ENCODE measurements at regions not wholly inside any gene's neighbourhood (a gene's known extent, or its start where the extent isn't known, plus 50 kb on each side); places are given as distances from the start of the nearest gene placed in this dataset.
A peak's percentile ranks its signal among the peaks of the same experiment; 100 is the strongest.

DNA sequence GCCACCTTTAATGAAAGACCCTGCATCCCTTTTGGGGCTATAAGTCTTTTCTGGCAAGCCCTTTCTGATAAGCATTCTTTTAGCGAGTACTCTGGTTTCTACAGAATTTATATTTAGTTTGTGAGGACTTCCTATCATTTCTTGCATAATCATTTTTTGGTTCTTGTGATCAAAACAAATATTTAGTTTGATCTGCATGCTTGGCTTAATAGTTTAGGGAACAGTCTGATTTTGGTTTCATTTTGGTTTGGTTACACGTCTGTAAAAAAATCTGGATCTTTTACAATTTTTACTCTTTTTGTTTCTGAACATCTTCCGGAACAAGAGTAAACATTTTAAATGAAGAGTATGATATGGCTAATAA is 1074.4 kb downstream of the CDH9 start:
- DNase-seq, result no peak

DNA sequence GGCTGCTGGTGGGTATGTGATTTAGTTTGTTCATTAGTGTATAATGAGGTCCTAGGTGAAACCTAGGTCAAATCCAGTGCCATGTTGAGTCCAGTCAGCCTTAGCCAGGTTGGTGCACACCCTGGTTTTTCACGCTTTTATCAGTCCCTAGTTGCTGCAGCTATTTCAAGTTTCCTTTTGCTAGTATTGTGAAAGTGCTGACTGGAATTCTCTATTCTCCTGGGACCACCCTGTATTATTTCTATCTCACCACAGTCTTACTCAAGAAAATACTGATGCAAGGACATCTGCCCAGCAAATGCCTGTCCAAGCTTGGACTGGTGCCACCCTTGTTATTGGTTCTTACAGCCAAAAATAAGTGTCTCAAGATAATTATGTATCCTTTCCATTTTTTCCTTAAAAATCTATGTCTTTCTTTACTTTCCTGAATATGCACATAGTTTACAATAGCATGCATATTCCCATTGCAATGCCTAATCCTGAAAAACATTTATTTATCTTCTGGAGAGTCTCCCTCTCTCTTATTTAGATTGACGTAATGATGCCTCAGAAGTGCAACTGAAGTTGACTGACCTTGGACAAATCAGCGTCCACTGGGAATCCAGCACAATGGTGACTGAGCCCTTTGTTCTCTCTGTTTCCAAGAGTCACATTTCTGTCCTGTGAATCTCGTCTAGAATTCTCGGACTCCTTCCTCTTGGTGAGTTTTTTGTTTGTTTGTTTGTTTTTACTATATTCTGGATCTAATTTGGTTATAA is 1075.0 kb downstream of the CDH9 start:
- no peak for DNase-seq

DNA sequence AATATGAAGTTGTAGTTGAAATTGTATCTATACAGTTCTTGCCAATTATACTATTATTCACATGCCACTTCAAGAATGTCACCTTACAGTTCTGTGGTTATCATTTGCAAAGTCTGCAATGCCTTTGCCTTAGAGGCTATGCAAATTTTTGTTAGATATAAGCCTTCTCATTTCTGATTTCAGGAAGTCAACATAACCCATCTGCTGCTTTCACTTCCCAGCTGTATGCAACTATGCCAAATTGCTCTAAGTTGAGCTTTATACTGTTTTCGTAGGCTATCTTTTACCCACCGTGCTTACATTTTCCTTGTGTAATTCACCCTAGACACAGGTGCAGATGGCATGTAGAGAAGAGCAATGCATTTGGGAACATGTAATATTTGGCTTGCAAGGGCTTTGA is 1083.0 kb downstream of the CDH9 start:
- no peak for DNase-seq

DNA sequence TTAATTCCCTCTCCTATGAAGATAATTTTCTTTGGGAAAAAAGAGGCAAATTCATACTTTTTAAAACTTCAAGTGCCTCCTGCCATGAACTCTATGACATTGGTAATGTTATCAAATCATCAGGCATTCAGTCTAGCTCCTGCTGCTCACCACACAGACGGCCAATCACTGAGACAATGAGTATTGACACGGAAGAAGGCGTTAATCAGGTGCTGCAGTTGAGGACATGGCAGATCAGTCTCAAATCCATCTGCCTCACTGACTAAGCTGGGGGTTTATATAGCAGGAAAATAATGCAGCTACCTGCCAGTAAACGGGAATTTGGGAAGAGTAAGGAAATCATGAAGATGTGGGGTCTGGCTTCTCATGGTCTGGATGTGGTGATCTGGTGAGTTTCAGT is 1087.7 kb downstream of the CDH9 start:
- no peak for DNase-seq

DNA sequence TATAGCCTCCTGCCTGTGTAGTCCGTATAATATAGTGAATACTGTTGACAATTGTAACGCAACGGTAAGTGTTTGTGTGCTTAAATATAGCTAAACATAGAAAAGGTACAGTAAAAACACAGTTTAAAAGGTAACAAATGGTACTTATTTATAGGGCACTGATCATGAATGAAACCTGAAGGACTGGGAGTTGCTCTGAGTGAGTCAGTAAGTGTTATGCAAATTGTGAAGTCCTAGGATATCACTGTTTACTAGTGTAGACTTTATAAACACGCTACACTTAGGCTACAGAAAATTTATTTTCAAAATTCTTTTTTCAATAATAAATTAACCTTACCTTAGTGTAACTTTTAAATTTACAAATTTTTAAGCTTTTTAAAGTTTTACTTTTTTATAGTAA is 1090.1 kb downstream of the CDH9 start:
- DNase-seq, result no peak

DNA sequence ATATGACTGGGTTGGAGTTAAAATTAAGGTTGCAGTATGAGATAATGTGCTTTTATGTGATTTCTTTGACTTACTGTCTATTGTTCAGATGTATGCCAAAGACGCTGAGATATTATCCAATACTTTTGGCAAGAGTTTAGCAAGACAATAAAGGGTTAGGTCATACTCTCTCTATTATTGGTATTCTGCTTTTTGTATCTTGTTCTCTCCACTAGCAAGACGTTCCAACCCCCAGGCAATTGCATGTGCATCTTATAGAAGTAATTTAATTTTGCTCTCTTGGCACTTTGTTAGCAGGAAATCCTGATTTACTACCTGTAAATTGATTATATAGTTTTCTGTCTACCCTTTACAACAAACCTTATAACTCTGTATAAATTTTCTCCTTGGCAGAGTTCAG is 1093.6 kb downstream of the CDH9 start:
- DNase-seq, result no peak

DNA sequence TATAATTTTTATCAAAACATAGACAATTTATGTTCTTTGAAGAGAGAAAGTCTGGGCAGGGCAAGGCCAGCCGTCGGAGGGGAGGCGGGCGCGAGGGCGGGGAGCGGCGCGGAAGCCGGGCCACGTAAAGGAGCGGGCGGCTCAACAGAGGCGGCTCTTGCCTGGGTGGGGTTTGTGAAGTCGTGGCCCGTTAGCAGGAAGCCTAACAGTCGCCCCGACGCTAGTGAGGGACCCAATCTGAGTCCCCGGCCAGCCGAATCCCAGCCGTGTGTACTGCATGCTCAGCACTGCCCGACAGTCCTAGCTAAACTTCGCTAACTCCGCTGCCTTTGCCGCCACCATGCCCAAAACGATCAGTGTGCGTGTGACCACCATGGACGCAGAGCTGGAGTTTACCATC is 1129.2 kb downstream of the CDH9 start:
- no peak for DNase-seq

DNA sequence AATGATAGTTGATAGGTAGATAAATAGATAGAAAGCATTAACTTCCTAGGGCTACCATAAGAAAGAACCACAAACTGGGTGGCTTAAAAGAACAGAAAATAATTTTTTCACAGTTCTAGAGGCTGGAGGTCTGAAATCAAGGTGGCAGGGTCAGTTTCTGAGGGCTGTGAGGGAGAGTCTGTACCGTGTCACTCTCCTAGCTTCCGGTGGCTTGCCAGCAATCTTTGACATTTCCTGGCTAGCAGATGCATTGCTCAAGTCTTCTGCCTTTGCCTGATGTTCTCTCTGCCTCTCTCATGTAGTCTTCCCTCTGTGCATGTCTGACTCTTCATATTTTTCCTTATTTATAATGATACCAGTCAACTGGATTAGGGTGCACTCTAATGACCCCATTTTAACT is 1132.7 kb downstream of the CDH9 start:
- DNase-seq, result no peak

DNA sequence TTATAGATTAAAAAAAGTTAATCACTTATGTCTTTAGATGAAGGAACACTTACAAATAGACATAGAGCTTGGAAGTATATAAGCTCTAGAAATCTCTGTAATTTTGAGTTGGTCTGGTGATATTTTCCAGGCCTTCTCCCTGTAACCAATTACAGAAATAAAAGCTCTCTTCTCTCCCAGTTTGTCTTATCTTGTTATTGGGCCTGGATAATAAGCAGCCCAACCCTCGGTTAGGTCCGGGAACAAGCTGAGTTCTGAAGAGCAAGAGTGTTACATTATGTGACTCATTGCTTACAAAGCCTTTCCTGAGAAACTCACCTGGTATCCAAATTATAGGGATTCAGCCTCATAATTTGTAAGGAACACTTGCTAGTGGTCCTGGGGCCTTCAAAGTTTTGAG is 1146.2 kb downstream of the CDH9 start:
- no peak for DNase-seq

DNA sequence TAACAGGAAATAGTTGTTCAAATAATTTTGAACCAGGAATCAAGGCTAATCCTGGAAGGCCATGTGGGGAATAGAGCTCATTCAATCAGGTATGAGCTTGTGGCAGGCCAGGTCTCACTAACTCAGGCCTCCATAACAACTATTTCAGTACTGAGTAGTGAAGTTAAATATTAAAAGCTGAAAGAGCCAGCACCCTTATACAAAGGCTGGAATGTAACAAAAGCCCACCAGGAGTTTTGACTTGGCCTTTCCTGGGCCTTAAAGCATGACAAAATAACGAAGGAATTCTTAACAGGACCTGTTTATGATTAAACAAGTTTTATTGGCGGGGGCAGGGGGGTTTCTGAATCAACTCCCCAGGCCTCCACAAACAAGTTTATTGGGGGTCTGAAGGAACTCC is 1146.7 kb downstream of the CDH9 start:
- no peak for DNase-seq

DNA sequence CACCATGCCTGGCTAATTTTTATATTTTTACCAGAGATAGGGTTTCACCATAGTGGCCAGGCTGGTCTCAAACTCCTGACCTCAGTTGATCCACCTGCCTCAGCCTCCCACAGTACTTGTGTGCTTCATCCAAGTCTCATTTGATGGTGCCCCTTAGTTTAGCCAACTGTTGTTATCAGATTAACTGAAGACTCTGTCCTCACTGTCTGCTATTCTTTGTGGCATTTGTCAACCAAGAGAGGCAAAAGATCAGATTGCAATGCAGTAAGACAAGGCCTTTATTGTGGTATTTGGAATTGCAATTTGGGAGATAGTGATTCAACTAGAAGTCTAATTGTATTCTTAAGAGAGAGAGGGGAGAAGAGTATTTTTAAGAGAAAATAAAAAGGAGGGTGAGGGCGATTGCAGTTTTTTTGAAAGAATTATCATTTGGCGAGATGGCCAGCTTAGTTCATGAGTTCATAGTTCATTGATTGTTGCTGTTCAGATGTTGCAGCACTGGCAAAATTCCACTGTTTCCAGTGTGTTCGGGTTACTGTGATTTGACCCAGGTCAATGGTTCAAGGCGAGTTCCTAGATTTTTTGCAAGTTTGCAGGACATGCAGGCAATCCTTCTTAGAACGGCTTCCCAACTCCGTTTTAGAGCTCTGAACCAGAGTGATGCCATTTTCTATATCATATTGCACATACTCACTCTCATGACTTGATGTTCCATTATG is 1156.9 kb downstream of the CDH9 start:
- DNase-seq, result no peak

DNA sequence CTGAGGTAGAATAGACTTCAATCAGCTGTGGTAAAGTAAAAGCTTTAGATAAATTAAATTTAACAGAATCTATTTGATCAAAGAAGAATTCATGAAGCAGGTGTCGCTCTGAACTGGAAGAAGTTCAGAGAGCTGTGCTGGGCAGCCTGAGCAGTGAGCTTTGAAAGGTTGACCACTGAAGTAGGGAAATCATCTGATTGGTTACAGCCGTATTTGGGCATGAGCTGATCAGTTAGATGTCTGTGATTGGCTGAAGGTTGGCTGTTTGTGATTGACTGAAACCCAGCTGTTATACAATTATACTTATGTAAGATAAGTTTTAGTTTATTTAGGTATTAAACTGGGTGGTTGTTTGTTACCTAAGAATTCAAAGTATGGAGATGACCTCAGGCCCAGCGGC is 1174.6 kb downstream of the CDH9 start:
- DNase-seq, result peak; percentile 58

DNA sequence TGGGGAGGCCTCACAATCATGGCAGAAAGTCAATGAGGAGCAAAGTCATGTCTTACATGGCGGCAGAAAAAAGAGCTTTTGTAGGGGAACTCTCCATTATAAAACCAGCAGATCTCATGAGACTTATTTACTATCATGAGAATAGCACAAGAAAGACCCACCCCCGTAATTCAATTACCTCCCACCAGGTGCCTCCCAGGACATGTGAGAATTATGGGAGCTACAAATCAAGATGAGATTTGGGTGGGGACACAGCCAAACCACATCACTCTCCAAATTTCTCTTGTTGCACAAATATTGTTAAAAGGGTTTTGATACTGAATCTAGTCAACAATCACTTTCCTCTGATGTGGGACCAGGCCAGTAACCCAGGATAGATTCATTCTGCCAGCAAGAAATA is 1176.1 kb downstream of the CDH9 start:
- DNase-seq, result no peak

DNA sequence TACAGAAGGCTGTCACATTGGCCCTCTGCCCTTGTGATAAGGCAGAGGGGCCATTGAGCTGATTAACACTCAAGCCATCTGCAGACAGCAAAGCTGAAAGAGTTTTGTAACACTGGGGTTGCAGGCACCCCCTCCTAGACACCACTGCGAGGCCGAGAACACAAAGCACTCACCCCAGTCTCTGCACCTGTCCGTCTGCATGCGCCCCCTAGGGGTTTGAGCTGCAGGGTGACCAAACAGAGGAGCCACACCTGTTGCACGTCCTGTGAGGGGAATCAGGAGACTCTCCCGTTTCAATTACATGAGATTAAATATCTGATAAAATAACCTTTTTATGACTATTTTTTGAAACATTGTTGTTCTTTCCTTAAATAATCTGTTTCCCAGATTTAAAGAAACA is 1180.4 kb downstream of the CDH9 start:
- DNase-seq, result no peak

DNA sequence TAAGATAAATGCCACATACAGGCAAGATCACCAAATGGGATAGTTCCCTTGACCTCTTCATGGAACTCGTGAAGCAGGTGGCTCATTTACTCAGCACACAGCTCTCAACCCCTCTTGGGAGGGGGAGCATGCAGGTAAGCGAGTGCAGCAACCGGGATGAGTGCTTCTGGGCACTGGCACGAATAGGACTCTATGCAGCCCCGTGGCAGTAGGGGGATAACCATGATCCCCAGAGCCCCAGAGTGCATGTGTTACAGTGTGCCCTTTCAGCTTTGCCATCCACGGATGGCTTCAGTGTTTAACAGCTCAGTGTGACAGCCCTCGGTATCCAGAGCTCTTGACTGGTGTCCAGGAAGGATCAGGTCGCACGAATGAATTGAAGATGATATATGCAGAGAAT is 1187.1 kb downstream of the CDH9 start:
- DNase-seq, result no peak

DNA sequence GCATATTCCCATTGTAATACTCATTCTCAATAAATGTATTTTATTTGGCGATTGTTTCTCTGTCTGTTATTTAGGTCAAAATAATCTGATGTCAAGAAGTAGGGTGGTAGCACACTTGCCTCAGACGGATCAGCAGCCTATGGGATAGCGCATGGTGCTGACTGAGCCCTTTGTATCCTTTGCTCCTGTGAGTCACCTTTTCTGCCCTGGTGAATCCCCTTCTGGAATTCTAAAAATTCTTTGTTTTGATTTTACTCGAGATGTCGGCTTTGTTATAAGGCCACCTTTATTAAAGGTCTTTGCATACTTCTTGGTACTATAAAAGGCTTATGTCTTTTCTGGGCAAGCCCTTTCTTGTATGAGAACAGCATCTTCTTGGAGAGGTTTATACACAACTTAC is 1187.8 kb downstream of the CDH9 start:
- no peak for DNase-seq

DNA sequence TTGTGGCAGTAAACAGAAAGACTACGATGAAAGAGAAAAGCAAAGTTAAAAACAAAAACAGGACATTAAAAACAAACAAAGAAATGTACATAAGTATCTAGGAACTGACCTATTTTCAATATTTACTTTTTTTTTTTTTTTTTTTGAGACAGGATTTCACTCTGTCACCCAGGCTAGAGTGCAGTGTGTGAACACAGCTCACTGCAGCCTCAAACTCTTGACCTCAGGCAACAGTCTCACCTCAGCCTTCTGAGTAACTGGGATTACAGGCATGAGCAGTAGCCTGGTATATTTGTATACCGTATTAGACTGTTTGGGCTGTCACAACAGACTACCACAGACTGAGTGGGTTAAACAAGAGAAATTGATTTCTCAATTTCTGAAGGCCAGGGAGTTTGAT is 1189.1 kb downstream of the CDH9 start:
- DNase-seq, result no peak

DNA sequence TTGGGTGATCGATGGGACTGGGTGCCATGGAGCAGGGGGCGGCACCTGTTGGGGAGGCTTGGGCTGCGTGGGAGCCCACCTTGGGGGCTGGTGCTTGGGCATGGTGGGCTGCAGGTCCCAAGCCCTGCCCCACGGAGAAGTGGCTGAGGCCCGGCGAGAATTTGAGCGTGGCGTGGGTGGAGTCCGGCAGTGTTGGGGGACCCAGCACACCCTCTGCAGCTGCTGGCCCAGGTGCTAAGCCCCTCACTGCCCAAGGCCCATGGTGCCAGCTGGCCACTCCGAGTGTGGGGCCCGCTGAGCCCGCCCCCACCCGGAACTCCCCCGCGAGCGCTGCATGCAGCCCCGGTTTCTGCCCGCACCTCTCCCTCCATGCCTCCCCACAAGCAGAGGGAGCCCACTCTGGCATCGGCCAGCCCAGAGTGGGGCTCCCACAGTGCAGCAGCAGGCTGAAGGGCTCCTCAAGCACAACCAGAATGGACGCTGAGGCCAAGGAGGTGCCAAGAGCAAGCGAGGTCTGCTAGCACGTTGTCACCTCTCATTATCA is 1178.6 kb upstream of the CDH10 start:
- DNase-seq, result no peak
